Renal cortex interstitium (tissue), 11 donors: ENCODE measurements at regions not wholly inside any gene's neighbourhood (a gene's known extent, or its start where the extent isn't known, plus 50 kb on each side); places are given as distances from the start of the nearest gene placed in this dataset.

Source experiments
- DNase-seq, 11 donors: peaks; one replicate each; pipeline ENCODE4 v3.0.0-alpha.2; 2013; ENCODE audit warnings: low read depth in 9 of 11, low spot score in 4 of 11; ENCODE audit errors: extremely low read depth in 1 of 11

DNA sequence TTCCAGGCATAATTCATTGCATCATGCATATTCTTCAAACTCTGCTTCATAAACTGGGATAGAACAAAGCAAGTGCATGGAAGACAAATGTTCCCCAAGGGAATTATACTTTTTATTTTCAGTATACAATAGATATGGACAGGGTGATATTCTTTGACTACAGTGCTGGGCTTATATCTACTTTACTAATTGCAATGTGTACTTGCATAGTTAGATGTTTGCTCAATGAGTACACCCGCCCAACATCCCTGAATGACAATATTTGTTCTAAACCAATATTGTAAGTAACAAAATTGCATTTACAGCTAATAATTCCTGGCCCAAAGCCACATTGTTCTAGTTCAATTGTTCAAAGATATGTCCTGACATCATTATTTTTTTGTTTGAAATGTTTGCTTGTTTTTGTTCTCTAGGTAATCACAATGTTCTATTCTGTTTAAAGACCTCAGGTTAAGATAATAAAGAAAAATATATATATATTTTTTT is 171.4 kb downstream of the PTN start:
- no peak for DNase-seq

DNA sequence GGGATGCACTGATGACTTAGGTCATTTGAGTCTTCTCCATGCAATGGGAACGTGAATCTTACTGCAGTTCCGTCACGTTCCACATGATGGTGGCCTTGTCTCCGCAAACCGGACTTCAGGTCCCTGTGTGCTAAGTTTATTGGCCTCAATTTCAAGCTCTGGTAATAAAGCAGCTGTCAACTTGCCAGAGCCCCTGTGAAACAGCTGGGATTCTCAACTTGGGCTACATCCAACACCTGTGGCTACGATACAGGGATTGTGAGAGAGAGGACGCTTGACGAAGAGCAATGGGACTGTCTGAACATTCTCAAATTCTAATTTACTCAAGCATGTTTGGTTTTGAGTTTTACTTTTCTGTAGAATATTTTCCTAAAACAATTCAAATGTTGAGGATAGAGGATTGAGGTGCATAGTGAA is 174.2 kb downstream of the PTN start:
- peak; percentile 39 to 80 (median 64) for DNase-seq

DNA sequence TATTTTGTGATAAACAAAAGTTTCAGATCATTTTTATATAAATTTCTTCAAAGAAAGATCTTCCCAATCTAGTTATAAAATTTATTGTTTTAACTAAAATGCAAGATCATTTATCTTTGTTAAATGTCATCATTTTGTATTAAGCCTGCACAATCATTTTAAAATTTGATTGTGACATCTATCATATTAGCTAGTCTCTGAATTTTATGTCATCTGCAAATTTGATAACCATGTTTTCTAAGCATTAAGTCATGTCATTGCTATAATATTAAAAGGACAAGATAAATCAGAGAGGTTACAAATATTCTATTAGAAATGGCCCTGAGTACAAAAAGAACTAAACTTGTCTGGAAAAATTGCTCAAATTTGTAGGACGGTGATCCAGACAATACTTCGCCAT is 175.9 kb downstream of the PTN start:
- no peak for DNase-seq

GRCh38 chr7:137166363-137166762 is 177.2 kb downstream of the PTN start:
- DNase-seq = no peak

GRCh38 chr7:137165786-137166185 is 177.7 kb downstream of the PTN start:
- DNase-seq = peak in 2 of 11 donors; percentile 9 to 12

DNA sequence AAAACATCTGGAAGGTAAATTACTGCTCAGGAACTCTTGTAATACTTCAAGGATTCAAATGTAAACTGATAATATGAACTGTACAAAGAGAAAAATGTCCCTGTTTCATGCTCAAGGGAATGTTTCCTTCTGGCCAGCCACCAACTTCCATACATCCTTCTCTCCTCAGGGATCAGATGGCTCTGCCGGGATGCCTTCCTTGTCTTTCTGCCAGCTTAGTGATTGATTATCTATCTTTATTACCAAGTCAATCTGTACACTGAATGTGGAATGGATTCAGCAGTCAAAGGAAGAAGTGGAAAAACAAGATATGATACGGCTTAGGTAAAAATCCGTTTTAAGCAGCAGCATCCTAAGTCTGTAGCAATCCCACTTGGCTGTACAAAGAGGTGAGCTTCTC is 178.3 kb downstream of the PTN start:
- DNase-seq = no peak

GRCh38 chr7:137164251-137164650 is 179.3 kb downstream of the PTN start:
- DNase-seq = no peak

- DNase-seq = no peak
Measured at GRCh38 chr7:137160236-137160635, 183.3 kb downstream of the PTN start.

GRCh38 chr7:137157256-137157655 is 186.3 kb downstream of the PTN start:
- no peak for DNase-seq

DNA sequence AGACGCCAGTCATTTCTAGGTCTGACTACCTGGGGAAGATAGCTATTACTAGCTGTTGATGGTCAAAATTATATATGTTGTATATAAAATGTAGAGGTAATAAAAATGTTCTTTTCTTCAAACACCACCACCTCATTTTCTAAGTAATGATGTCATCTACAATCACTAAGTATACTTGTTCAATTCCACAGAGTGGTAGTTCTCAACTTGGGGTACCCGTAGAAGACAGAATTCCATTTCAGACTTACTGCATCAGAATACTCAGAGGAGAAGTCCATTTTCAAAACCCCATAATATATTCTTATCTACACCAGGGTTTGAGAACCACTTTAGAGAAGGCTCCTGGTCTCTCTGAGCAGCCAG is 191.9 kb downstream of the PTN start:
- no peak for DNase-seq

DNA sequence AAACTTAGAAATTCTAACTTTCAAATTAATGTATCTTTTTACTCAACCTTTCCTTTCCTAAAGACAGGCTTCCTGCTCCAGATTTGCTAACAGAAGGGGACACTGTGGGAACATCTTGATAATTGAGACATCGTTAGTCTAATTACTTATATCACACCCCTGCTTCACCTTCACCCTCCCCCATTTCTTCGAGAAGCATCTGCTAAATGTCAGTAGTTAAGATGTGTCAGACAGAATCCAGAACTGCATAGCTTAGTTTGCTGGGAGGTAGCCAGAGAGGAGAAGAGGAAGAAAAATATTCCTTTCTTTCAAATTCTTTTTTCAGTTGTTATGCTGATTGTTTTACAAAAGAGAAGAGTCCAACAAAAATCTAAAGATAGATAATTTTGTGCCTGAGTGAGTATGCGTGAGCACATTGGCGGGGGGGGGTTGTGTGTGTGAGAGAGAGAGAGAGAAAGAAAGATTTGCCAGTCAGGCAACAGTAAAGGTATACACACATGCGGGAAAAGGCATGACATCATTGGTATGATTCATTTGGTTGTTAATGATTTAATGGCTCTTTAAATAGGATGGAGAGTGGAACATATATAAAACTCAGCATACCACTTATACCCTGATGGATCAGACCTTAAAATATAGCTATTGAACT is 192.4 kb downstream of the PTN start:
- DNase-seq = peak in 1 of 11 donors; percentile 5

DNA sequence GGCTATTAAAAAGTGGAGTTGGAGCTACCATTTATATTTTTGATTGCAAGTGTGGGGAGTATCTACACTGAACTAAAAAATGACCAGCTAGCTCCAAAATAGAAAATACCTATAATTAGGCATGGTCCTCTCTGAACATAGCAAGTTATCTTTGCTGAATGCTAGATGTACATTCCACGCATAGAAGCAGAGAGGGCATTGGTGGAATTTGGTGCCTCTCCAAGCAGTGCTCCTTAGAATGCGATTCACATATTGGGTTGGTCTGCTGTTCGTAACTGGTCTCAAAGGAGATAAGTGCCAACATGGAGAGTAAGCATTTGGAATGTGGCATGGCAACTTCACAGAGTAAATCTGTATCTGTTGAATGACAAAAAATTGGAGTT is 196.2 kb downstream of the PTN start:
- no peak for DNase-seq

GRCh38 chr7:137146552-137147337 is 196.8 kb downstream of the PTN start:
- DNase-seq = peak in 1 of 11 donors; percentile 8

- DNase-seq = peak in 7 of 11 donors; percentile 16 to 70 (median 36)
Measured at GRCh38 chr7:137146012-137146455, 197.5 kb downstream of the PTN start.

DNA sequence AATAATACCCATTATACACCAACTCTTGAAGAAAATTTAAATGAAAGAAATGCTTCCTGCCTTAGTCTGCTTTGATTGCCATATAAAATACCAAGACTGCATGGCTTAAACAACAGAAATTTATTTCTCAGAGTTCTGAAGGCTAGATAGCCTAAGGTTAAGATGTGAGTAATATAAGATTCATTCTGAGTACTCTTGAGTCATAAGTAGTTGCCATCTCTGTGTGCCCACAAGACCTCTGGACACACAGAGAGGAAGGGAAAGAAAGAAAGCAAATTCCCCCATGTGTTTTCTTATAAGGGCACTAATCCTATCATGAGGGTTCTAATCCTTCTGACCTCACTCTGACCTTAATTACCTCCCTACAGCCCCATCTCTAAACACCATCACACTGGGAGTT is 201.2 kb downstream of the PTN start:
- no peak for DNase-seq

DNA sequence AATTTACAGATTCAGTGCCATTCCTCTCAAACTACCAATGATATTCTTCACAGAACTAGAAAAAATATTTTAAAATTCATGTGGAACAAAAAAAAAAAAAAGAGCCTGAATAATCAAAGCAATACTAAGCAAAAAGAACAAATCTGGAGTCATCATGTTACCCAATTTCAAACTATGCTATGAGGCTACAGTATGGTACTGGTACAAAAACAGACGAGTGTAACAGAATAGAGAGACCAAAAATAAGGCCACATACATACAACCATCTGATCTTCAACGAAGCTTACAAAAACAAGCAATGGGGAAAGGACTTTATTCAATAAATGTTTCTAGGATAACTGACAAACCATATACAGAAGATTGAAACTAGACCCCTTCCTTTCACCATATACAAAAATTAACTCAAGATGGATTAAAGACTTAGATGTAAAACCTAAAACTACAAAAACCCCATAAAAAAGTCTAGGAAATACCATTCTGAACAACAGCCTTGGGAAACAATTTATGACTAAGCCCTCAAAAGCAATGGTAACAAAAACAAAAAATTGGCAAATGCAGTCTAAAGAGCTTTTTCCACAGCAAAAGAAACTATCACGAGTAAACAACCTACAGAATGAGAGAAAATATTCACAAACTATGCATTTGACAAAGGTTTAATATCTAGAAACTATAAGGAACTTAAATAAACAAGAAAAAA is 207.7 kb downstream of the PTN start:
- DNase-seq = no peak

DNA sequence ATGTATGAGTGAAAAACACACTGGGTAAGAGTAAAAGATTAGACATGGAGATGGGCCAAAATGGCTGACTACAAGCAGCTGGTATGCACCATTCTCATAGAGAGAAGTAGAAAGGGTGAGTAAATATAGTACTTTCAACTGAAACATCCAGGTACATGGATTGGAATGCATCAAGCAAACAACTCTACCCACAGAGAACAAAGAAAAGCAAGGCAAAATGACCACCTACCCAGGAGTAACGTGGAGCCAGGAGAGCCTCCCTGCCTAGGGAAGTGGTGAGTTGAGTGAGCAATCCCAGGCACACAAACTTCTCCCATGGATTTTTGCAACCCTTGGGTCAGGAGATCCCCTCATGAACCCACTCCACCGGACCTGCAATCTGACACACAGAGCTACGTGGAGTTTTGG is 212.8 kb downstream of the PTN start:
- no peak for DNase-seq

- DNase-seq = no peak
Measured at GRCh38 chr7:137129025-137129424, 214.5 kb downstream of the PTN start.

DNA sequence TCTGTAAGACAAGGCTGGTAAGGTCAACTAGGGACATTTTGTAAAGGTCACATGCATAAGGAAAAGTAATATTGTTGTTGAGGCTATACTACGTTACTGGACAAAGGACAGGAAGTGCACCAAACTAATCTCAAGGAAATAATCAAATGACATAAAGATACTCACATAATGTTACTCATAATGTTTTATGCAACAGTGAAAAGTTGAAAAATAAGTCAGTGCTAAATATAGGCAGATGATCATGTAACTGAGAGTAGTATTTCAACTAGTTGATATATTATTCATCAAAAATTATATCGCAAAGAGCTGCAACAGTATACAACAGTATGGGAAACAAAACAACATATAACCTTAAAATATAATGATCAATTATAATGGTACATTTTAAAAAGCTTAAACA is 215.7 kb downstream of the PTN start:
- DNase-seq = no peak

GRCh38 chr7:137127058-137127457 is 216.5 kb downstream of the PTN start:
- no peak for DNase-seq
